ENCODE measurements at regions not wholly inside any gene's neighbourhood (a gene's known extent, or its start where the extent isn't known, plus 50 kb on each side); places are given as distances from the start of the nearest gene placed in this dataset.

GRCh38 chr2:147375073-147375472, 469.8 kb upstream of the ACVR2A start:
- no peak overlapping the region for H3K4me3 ChIP-seq (replicated peaks; ENCODE audit: low read depth, low read length)
- DNase-seq (ENCODE audit: extremely low read depth, low read depth) = no peak
- TF ChIP-seq, protein P1, sequence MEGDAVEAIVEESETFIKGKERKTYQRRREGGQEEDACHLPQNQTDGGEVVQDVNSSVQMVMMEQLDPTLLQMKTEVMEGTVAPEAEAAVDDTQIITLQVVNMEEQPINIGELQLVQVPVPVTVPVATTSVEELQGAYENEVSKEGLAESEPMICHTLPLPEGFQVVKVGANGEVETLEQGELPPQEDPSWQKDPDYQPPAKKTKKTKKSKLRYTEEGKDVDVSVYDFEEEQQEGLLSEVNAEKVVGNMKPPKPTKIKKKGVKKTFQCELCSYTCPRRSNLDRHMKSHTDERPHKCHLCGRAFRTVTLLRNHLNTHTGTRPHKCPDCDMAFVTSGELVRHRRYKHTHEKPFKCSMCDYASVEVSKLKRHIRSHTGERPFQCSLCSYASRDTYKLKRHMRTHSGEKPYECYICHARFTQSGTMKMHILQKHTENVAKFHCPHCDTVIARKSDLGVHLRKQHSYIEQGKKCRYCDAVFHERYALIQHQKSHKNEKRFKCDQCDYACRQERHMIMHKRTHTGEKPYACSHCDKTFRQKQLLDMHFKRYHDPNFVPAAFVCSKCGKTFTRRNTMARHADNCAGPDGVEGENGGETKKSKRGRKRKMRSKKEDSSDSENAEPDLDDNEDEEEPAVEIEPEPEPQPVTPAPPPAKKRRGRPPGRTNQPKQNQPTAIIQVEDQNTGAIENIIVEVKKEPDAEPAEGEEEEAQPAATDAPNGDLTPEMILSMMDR (IDR thresholded peaks at IDR 0.05; ENCODE audit: low read depth, low read length, missing control alignments) = no peak

DNA sequence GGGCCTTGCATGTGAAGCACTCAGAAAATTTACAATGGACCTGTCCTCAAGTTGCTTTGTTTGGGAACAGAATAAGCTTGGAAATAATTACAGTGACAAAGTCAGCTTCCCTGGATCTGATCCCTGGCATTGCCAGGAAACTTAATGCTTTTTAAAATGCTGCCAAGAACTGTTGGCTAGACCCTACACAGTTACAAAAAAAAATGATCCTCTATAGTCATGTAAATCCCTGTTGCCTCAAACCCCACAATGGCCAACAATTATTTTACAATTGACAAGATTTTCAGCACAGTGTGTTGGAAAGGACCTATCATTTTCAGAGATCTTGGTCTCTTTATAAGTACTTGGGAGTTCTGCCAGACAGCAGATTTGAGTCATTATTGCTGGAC, 470.4 kb upstream of the ACVR2A start:
- TF ChIP-seq, protein P1 (IDR thresholded peaks at IDR 0.05; ENCODE audit: low read depth, low read length, missing control alignments) = no peak
- no peak overlapping the region for H3K4me3 ChIP-seq (replicated peaks; ENCODE audit: low read depth, low read length)
- DNase-seq (ENCODE audit: extremely low read depth, low read depth) = no peak

DNA sequence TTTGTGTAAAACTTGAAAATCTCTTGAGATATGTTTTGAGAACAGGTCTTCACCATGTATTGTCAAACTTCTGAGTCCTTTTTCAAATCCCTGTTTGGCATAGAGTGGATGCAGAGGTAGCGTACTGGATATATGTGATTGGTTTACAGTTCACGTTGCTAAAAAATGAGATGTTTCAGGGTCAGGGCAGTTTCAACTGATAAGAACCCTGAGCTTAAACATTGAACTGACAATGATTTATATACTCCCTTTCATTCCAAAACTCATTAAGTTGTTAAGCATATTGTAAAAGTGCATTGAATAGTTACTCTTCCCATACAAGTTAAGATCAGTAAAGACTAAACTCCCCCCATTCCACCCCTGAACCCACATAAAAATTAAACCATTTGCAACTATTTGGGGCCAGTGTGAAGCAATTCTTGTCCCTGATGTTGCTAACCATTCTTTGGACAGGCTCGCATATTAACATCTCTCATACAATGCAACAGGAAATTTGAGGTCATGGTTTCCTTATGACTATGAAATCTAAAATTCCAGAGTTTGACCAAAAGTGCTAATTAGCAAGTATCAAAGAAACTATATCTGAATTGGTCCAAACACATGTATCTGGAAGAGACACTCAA, 470.9 kb upstream of the ACVR2A start:
- DNase-seq (ENCODE audit: extremely low read depth, low read depth) = no peak
- no peak overlapping the region for H3K4me3 ChIP-seq (replicated peaks; ENCODE audit: low read depth, low read length)
- TF ChIP-seq, protein P1 (IDR thresholded peaks at IDR 0.05; ENCODE audit: low read depth, low read length, missing control alignments) = no peak

GRCh38 chr2:147368306-147368705, 476.5 kb upstream of the ACVR2A start:
- H3K4me3 ChIP-seq (replicated peaks; ENCODE audit: low read depth, low read length) = no peak overlapping the region
- no peak for DNase-seq (ENCODE audit: extremely low read depth, low read depth)
- TF ChIP-seq, protein P1 (IDR thresholded peaks at IDR 0.05; ENCODE audit: low read depth, low read length, missing control alignments) = no peak

DNA sequence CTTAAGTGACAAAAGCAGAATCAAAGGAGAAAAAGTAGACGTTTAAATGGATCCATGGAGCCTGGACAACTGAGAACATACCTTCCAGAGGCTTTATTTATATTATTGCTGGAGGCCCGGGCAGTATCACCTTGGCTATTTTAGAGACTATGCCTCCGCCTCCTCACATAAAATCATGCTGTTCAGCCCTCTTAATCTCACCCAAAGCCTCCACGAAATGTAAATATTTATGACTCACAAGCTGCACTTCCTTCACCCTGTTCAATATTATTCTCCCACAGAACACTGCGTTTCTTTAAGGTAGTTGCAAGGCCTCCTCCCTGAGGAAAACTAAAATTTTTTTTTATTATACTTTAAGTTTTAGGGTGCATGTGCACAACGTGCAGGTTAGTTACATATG, 478.6 kb upstream of the ACVR2A start:
- TF ChIP-seq, protein P1 (IDR thresholded peaks at IDR 0.05; ENCODE audit: low read depth, low read length, missing control alignments) = no peak
- no peak overlapping the region for H3K4me3 ChIP-seq (replicated peaks; ENCODE audit: low read depth, low read length)
- no peak for DNase-seq (ENCODE audit: extremely low read depth, low read depth)

GRCh38 chr2:147365622-147366021, 479.2 kb upstream of the ACVR2A start:
- TF ChIP-seq, protein P1 (IDR thresholded peaks at IDR 0.05; ENCODE audit: low read depth, low read length, missing control alignments) = no peak
- no peak for DNase-seq (ENCODE audit: extremely low read depth, low read depth)
- no peak overlapping the region for H3K4me3 ChIP-seq (replicated peaks; ENCODE audit: low read depth, low read length)

- TF ChIP-seq, protein P1 (IDR thresholded peaks at IDR 0.05; ENCODE audit: low read depth, low read length, missing control alignments) = no peak
- no peak for DNase-seq (ENCODE audit: extremely low read depth, low read depth)
- H3K4me3 ChIP-seq (replicated peaks; ENCODE audit: low read depth, low read length) = no peak overlapping the region
These were observed 480.2 kb upstream of the ACVR2A start for GRCh38 chr2:147364597-147364996.

Data from HFF-Myc (cell line).